LNCaP clone FGC (cell line): ENCODE measurements at regions not wholly inside any gene's neighbourhood (a gene's known extent, or its start where the extent isn't known, plus 50 kb on each side); places are given as distances from the start of the nearest gene placed in this dataset.

Experiments
- DNase-seq: peaks from one replicate; pipeline ENCODE4 v3.0.0-alpha.2; 2011; ENCODE audit warnings: low read depth
- H3K4me3 ChIP-seq: 2 replicates; pipeline ENCODE4 v1.5.1; 2011; ENCODE audit warnings: mild to moderate bottlenecking, low read depth, low read length, control low read depth
- TF ChIP-seq, protein P1 (sequence below): IDR thresholded peaks from 2 replicates; pipeline ENCODE4 v1.5.1; 2012; ENCODE audit warnings: mild to moderate bottlenecking; ENCODE audit not compliant: control insufficient read depth, insufficient read depth; ENCODE audit errors: extremely low read depth

DNA sequence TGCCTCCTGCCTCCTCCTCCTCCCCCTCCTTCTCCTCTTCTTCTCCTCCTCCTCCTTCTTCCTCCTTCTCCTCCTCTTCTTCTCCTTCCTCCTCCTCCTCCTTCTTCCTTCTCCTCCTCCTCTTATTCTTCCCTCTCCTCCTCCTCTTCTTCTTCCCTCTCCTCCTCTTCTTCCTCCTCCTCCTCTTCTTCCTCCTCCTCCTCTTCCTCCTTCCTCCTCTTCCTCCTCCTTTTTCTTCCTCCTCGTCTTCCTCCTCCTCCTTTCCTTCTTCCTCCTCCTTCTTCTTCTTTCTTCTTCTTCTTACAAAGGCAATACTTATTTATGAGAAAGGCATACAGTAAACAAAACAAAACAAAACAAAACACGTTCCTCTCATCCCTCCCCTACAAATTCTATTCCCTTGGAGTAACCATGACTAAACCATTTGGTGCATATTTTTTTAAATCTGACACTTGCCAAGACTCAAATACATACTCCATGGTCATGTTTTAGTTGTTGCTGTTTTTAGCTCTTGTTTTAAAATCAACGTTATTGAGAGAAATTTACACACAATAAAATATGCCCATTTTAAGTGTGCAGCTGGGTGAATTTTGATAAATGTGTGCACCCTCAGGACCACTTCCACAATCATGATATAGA, 135.6 kb downstream of the FOXD1 start:
- no peak for DNase-seq
- H3K4me3 ChIP-seq, result no peak overlapping the region
- TF ChIP-seq, protein P1, sequence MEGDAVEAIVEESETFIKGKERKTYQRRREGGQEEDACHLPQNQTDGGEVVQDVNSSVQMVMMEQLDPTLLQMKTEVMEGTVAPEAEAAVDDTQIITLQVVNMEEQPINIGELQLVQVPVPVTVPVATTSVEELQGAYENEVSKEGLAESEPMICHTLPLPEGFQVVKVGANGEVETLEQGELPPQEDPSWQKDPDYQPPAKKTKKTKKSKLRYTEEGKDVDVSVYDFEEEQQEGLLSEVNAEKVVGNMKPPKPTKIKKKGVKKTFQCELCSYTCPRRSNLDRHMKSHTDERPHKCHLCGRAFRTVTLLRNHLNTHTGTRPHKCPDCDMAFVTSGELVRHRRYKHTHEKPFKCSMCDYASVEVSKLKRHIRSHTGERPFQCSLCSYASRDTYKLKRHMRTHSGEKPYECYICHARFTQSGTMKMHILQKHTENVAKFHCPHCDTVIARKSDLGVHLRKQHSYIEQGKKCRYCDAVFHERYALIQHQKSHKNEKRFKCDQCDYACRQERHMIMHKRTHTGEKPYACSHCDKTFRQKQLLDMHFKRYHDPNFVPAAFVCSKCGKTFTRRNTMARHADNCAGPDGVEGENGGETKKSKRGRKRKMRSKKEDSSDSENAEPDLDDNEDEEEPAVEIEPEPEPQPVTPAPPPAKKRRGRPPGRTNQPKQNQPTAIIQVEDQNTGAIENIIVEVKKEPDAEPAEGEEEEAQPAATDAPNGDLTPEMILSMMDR, result no peak

DNA sequence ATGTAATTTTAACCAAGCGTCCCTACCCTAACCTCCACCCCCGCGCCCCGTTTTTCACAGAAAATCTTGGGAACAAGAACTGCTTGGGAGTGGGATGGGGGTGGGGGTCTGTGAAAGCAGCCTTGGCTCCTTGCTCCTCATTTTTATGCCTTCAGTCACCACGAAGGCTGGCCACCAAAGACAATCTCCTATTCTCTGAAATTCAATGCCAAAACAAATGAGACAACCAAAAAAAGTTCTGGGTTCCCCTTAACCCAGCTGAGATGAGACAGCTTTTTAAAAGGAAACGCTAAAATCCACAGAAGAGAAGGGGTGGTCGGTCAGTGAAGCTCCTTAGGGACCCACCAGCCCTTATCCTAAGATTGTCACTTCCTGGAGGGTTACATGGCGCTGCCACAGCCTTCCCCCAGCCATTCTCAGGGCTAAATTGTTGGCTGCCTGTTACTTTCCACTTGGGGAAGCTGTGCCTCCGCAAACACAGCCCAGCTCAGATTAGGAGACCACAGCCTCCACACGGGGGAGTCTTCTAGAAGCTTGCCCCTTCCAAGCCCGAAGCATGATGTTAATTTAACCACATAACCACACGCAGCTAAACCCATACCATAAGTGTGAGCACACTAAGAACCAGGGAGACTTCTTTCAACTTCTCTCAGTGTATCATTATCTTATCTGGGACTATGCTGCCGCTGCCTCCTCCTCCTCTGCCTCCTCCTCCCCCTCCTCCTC, 136.3 kb downstream of the FOXD1 start:
- H3K4me3 ChIP-seq, result no peak overlapping the region
- TF ChIP-seq, protein P1, result no peak
- no peak for DNase-seq

DNA sequence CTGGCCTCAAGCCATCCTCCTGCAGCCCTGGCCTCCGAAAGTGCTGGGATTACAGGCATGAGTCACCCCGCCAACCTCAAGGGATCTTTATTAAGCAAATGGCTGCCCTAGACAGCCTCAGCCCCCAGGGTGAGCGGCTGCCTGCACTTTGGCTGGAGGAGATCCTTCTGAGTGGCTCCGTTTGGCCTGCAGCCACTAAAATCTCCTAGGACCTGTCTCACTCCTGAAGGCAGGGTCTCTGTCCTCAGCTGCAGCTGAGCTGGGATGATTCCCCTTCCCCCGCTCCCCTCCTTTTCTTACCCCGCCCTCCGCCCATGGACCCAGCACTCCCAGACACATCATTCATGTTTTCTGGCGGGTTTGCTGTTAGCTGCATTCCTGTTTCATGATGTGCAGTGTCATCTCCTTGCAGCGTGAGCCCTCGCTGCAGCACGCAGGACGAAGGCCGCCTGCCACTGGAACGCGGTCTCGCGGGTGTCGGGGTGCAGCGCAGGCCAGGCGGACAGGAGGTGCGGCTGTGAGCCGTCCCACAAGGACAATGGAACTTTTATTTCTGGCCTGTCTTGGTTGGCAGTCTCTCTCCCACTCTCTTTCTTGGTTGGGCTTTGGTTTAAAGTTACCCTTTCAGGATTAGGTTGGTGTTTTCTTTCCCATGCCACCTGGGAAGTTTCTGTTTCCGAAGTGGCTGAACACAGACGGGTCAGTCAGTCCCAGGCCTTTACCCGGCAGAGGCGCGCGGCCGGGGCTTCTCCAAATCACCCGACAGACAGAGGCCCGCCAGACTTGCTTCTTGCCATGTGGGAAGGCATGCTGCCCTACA, 137.1 kb downstream of the FOXD1 start:
- DNase-seq, result no peak
- H3K4me3 ChIP-seq, result no peak overlapping the region

DNA sequence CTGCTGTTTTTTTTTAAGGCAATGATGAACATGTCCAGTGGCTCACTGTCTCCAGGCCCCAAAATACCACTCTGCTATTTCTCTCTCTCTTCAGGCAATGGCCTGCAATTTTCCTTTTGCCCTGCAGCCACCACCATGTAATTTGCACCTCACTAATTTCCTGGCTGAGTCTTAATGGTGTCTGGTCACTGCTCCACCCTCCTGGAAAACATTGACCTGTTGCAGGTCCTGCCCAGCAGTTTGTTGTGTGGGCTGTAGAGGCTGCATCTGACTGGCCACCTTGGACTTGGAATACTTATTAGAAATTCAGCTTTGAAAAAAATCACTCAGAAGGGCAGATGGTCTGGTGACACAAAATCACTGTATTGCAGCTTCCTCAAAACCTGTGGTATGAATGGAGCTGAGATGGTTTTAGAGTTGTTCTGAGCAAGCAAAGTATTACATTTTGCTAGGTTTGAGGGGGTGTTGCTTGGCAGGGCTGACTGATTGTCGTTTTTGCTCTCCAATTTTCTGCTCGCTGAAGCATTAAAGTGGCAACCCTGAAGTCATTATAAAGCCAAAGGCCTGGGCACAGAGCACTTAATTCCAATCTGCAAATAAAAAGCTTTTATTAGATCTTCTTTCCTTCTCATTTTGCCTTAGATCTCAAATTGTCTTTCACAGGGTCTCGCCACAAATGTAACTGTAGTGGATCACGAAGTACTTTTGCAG, 134.8 kb downstream of the TMEM174 start:
- DNase-seq, result no peak
- no peak overlapping the region for H3K4me3 ChIP-seq
- TF ChIP-seq, protein P1, result no peak

More for the DNA sequence above, 137.1 kb downstream of the FOXD1 start:
- TF ChIP-seq, protein P1, result no peak

DNA sequence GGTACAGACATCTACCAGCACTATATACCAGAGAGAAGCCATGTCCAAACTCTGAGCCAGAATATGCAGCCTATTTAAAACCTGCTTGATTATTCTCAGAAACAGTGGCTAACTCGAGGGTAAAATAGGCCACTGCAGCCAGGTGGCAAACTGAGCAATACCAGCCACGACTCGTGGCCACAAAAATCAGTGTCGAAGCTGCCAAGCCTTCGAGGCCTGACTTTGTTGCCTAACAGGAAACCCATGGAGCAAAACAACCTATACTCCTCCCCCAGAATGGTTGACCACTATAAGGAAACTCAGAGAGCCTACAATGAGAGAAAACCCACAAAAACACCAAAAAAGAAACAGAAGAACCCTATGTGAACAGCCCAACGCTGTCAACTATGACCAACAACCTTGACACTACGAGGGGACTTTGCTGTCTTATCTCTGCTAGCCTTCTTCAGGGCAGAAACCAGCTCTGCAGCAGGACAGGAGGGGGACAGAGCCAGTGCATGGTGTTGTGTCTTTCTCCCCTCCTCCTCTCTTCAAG, 133.8 kb downstream of the TMEM174 start:
- DNase-seq, result no peak
- H3K4me3 ChIP-seq, result no peak overlapping the region
- TF ChIP-seq, protein P1, result no peak

- no peak for DNase-seq
- TF ChIP-seq, protein P1, result no peak
- no peak overlapping the region for H3K4me3 ChIP-seq
These were observed 133.2 kb downstream of the TMEM174 start for GRCh38 chr5:73306078-73306719.
